HL-60 (cell line): ENCODE measurements at regions not wholly inside any gene's neighbourhood (a gene's known extent, or its start where the extent isn't known, plus 50 kb on each side); places are given as distances from the start of the nearest gene placed in this dataset.

ENCODE experiments used
- DNase-seq, 2 experiments: peaks; one replicate each; pipeline ENCODE4 v3.0.0-alpha.2; 2010 to 2020; ENCODE audit warnings: low read depth in 1 of 2, low spot score in 1 of 2
- H3K27ac ChIP-seq: fragments of 250-450 bp; sonication (Bioruptor Pico); replicated peaks from 2 replicates; pipeline ENCODE4 v1.5.1; 2020; ENCODE audit warnings: mild to moderate bottlenecking, moderate library complexity
- H3K27me3 ChIP-seq: fragments of 250-450 bp; sonication (Bioruptor Pico); 2 replicates; pipeline ENCODE4 v1.5.1; 2021; ENCODE audit warnings: mild to moderate bottlenecking, moderate library complexity; ENCODE audit not compliant: insufficient read depth, poor library complexity, severe bottlenecking
- H3K4me3 ChIP-seq: replicated peaks from 2 replicates; pipeline ENCODE4 v1.5.1; 2011; ENCODE audit warnings: mild to moderate bottlenecking, control low read depth, low read length; ENCODE audit not compliant: insufficient read depth
- CTCF ChIP-seq: IDR thresholded peaks from one replicate; pipeline ENCODE4 v1.5.1; 2011; ENCODE audit warnings: low read length, control low read depth, inconsistent platforms; ENCODE audit not compliant: insufficient read depth
- GABPA ChIP-seq: IDR thresholded peaks from 2 replicates; pipeline ENCODE4 v1.6.1; 2012; ENCODE audit warnings: low read depth
- POLR2AphosphoS5 ChIP-seq: IDR thresholded peaks from 2 replicates; pipeline ENCODE4 v1.6.1; 2012; ENCODE audit warnings: low read depth
- REST ChIP-seq: IDR thresholded peaks from 2 replicates; pipeline ENCODE4 v1.6.1; 2012; ENCODE audit warnings: low read depth; ENCODE audit not compliant: insufficient replicate concordance
- SPI1 ChIP-seq: IDR thresholded peaks from 2 replicates; pipeline ENCODE4 v1.6.1; 2012; ENCODE audit warnings: low read depth, mild to moderate bottlenecking, borderline replicate concordance

- H3K27ac ChIP-seq = no peak overlapping the region
- no peak for DNase-seq
- H3K27me3 ChIP-seq = no peaks in the 10 kb centered on the region
- no peak overlapping the region for H3K4me3 ChIP-seq
- TF ChIP-seq GABPA (no peak), SPI1 (no peak), REST (no peak), CTCF (no peak)
These were observed 231.3 kb upstream of the KCNMB2 start for GRCh38 chr3:178304758-178305467.

- Histone ChIP-seq H3K27ac (no peak overlapping the region), H3K4me3 (no peak overlapping the region), H3K27me3 (no peaks in the 10 kb centered on the region)
- TF ChIP-seq CTCF (no peak), REST (no peak), POLR2AphosphoS5 (no peak), GABPA (no peak), SPI1 (no peak)
- no peak for DNase-seq
These were observed 229.7 kb upstream of the KCNMB2 start for GRCh38 chr3:178306432-178307115.

- no peak for DNase-seq
- no peak overlapping the region for H3K27ac ChIP-seq
- no peak overlapping the region for H3K4me3 ChIP-seq
- TF ChIP-seq SPI1 (no peak), GABPA (no peak), REST (no peak), CTCF (no peak), POLR2AphosphoS5 (no peak)
- no peaks in the 10 kb centered on the region for H3K27me3 ChIP-seq
These were observed 227.5 kb upstream of the KCNMB2 start for GRCh38 chr3:178308771-178309170.
